H9 (cell line): ENCODE measurements at regions not wholly inside any gene's neighbourhood (a gene's known extent, or its start where the extent isn't known, plus 50 kb on each side); places are given as distances from the start of the nearest gene placed in this dataset.

Experiments used
- DNase-seq: peaks from one replicate; pipeline ENCODE4 v3.0.0-alpha.2; 2017
- H2AFZ ChIP-seq: one replicate; pipeline ENCODE4 v1.6.1; 2013; ENCODE audit warnings: mild to moderate bottlenecking, low read length, control low read depth, moderate library complexity
- H2AK5ac ChIP-seq: 2 replicates; pipeline ENCODE4 v1.6.1; 2013; ENCODE audit warnings: low read length, control low read depth, mixed read lengths; ENCODE audit not compliant: insufficient read length
- H2BK120ac ChIP-seq: one replicate; pipeline ENCODE4 v1.6.1; 2013; ENCODE audit warnings: low read depth, mild to moderate bottlenecking, low read length, control low read depth, inconsistent platforms; ENCODE audit not compliant: poor library complexity, severe bottlenecking
- H2BK12ac ChIP-seq: 2 replicates; pipeline ENCODE4 v1.6.1; 2013; ENCODE audit warnings: low read length, control low read depth, mixed read lengths, low read depth; ENCODE audit not compliant: insufficient read length
- H2BK15ac ChIP-seq: 2 replicates; pipeline ENCODE4 v1.6.1; 2013; ENCODE audit warnings: low read depth, low read length, control low read depth
- H2BK20ac ChIP-seq: one replicate; pipeline ENCODE4 v1.6.1; 2013; ENCODE audit warnings: low read depth, mild to moderate bottlenecking, low read length, control low read depth, inconsistent platforms; ENCODE audit not compliant: poor library complexity, severe bottlenecking
- H2BK5ac ChIP-seq: 2 replicates; pipeline ENCODE4 v1.6.1; 2013; ENCODE audit warnings: low read length, control low read depth, mixed read lengths; ENCODE audit not compliant: insufficient read length
- H3K14ac ChIP-seq: 2 replicates; pipeline ENCODE4 v1.6.1; 2013; ENCODE audit warnings: low read length, control low read depth; ENCODE audit not compliant: insufficient read depth
- H3K18ac ChIP-seq: 2 replicates; pipeline ENCODE4 v1.6.1; 2013; ENCODE audit warnings: low read depth, mild to moderate bottlenecking, mixed read lengths, low read length, control low read depth; ENCODE audit not compliant: insufficient read length
- H3K23ac ChIP-seq: 2 replicates; pipeline ENCODE4 v1.6.1; 2013; ENCODE audit warnings: low read length, control low read depth, mixed read lengths, low read depth; ENCODE audit not compliant: insufficient read length
- H3K23me2 ChIP-seq: 2 replicates; pipeline ENCODE4 v1.6.1; 2013; ENCODE audit warnings: low read depth, mild to moderate bottlenecking, mixed read lengths, low read length, control low read depth; ENCODE audit not compliant: insufficient read length, poor library complexity, severe bottlenecking
- H3K27ac ChIP-seq: 2 replicates; pipeline ENCODE4 v1.5.1; 2013; ENCODE audit warnings: low read length, control low read depth, mixed read lengths, low read depth; ENCODE audit not compliant: insufficient read length
- H3K27me3 ChIP-seq: 2 replicates; pipeline ENCODE4 v1.6.1; 2013; ENCODE audit warnings: low read length, control low read depth, inconsistent platforms; ENCODE audit not compliant: insufficient read depth
- H3K4ac ChIP-seq: 2 replicates; pipeline ENCODE4 v1.6.1; 2013; ENCODE audit warnings: low read depth, mild to moderate bottlenecking, control low read depth, inconsistent platforms, low read length, moderate library complexity
- H3K4me1 ChIP-seq: 2 replicates; pipeline ENCODE4 v1.6.1; 2013; ENCODE audit warnings: low read length, control low read depth, inconsistent platforms; ENCODE audit not compliant: insufficient read depth
- H3K4me2 ChIP-seq: 2 replicates; pipeline ENCODE4 v1.6.1; 2013; ENCODE audit warnings: low read length, control low read depth, mixed read lengths; ENCODE audit not compliant: insufficient read length, insufficient read depth
- H3K56ac ChIP-seq: 2 replicates; pipeline ENCODE4 v1.6.1; 2013; ENCODE audit warnings: low read depth, mild to moderate bottlenecking, mixed read lengths, low read length, control low read depth; ENCODE audit not compliant: insufficient read length
- H3K79me1 ChIP-seq: 2 replicates; pipeline ENCODE4 v1.6.1; 2013; ENCODE audit warnings: low read depth, mild to moderate bottlenecking, moderate library complexity, low read length, control low read depth, inconsistent platforms; ENCODE audit not compliant: insufficient read depth, poor library complexity, severe bottlenecking
- H3K79me2 ChIP-seq: 2 replicates; pipeline ENCODE4 v1.6.1; 2013; ENCODE audit warnings: low read length, control low read depth, inconsistent platforms; ENCODE audit not compliant: insufficient read depth
- H3K9ac ChIP-seq: 2 replicates; pipeline ENCODE4 v1.6.1; 2013; ENCODE audit warnings: low read length, control low read depth, mixed read lengths; ENCODE audit not compliant: insufficient read length; ENCODE audit errors: extremely low read depth
- H3K9me3 ChIP-seq: one replicate; pipeline ENCODE4 v1.6.1; 2013; ENCODE audit warnings: low read depth, low read length, inconsistent platforms; ENCODE audit not compliant: control insufficient read depth
- H3T11ph ChIP-seq: one replicate; pipeline ENCODE4 v1.6.1; 2013; ENCODE audit warnings: mild to moderate bottlenecking, low read length, control low read depth, inconsistent platforms
- H4K20me1 ChIP-seq: one replicate; pipeline ENCODE4 v1.6.1; 2013; ENCODE audit not compliant: control insufficient read depth, insufficient read length, insufficient read depth
- H4K5ac ChIP-seq: 2 replicates; pipeline ENCODE4 v1.6.1; 2013; ENCODE audit warnings: low read depth, mild to moderate bottlenecking, mixed read lengths, low read length, control low read depth; ENCODE audit not compliant: insufficient read length
- H4K8ac ChIP-seq: replicated peaks from 2 replicates; pipeline ENCODE4 v1.6.1; 2013; ENCODE audit warnings: low read length, control low read depth, mixed read lengths, low read depth; ENCODE audit not compliant: insufficient read length
- H4K91ac ChIP-seq: 2 replicates; pipeline ENCODE4 v1.6.1; 2013; ENCODE audit warnings: low read depth, mild to moderate bottlenecking, moderate library complexity, mixed read lengths, low read length, control low read depth; ENCODE audit not compliant: insufficient read length
- H3K27ac Mint-ChIP-seq, 3 experiments: 2 replicates in 2 of 3; 3 replicates in 1 of 3; pipeline ENCODE4 v1.8.0; 2020 to 2021; ENCODE audit warnings: mixed read lengths in 3 of 3, mild to moderate bottlenecking in 1 of 3, moderate library complexity in 1 of 3
- H3K27me3 Mint-ChIP-seq: 2 replicates; pipeline ENCODE4 v1.8.0; 2021; ENCODE audit warnings: low read depth, mild to moderate bottlenecking, moderate library complexity, mixed read lengths
- H3K36me3 Mint-ChIP-seq, 3 experiments: 2 replicates in 2 of 3; 3 replicates in 1 of 3; pipeline ENCODE4 v1.8.0; 2020 to 2021; ENCODE audit warnings: low read depth in 3 of 3, mixed read lengths in 3 of 3; ENCODE audit not compliant: insufficient read depth in 1 of 3
- H3K4me1 Mint-ChIP-seq, 2 experiments: 2 replicates each; pipeline ENCODE4 v1.8.0; 2020; ENCODE audit warnings: mixed read lengths in 2 of 2
- H3K4me3 Mint-ChIP-seq, 2 experiments: 2 replicates in 1 of 2; 3 replicates in 1 of 2; pipeline ENCODE4 v1.8.0; 2020 to 2021; ENCODE audit warnings: mild to moderate bottlenecking in 2 of 2, mixed read lengths in 2 of 2, moderate library complexity in 1 of 2
- H3K9me3 Mint-ChIP-seq, 2 experiments: 2 replicates in 1 of 2; 3 replicates in 1 of 2; pipeline ENCODE4 v1.8.0; 2020; ENCODE audit warnings: mild to moderate bottlenecking in 2 of 2, mixed read lengths in 2 of 2, moderate library complexity in 1 of 2
- CTCF ChIP-seq: fragments of 200-600 bp; sonication (generic); conservative IDR thresholded peaks from 3 replicates; pipeline ENCODE4 v1.8.0; 2021; ENCODE audit warnings: antibody characterized with exemption, mild to moderate bottlenecking
- WGBS: extraction: QIAGEN DNeasy Blood & Tissue Kit; methylation state at CpG from one replicate; pipeline ENCODE4 v1.1.7; 2013; ENCODE audit warnings: missing lambda C conversion rate, low lambda C conversion rate, mixed read lengths; ENCODE audit not compliant: insufficient read length; ENCODE audit errors: extremely low coverage; 5-methylcytosine and 5-hydroxymethylcytosine counted together

GRCh38 chr10:128693493-128694131 lies 567.4 kb upstream of the MKI67 start:
- H2BK15ac ChIP-seq, result no peak overlapping the region; the same call in 1 of the 2 replicates
- no peaks in the 10 kb centered on the region for H3K36me3 Mint-ChIP-seq
- no CpG with 5 or more reads among the region's 11 CpGs for WGBS
- H2BK5ac ChIP-seq, result no peak overlapping the region
- no peak overlapping the region for H2BK12ac ChIP-seq
- H3K4me1 ChIP-seq, result peaks cover 7% of the 10 kb centered on the region; the same call in 1 of the 2 replicates
- no peak overlapping the region for H4K5ac ChIP-seq
- no peak overlapping the region for H3K4ac ChIP-seq
- DNase-seq, result no peak
- no peak for TF ChIP-seq CTCF
- H3K14ac ChIP-seq, result no peak overlapping the region
- H3K27ac ChIP-seq, result no peak overlapping the region
- H2AFZ ChIP-seq, result no peak overlapping the region
- no peak overlapping the region for H3K27ac Mint-ChIP-seq
- H4K91ac ChIP-seq, result no peak overlapping the region
- no peaks in the 10 kb centered on the region for H4K20me1 ChIP-seq
- no peak overlapping the region for H2AK5ac ChIP-seq
- H3K27me3 Mint-ChIP-seq, result peaks cover 3% of the 10 kb centered on the region
- no peaks in the 10 kb centered on the region for H3K9me3 Mint-ChIP-seq
- H3K27me3 ChIP-seq, result no peaks in the 10 kb centered on the region
- no peaks in the 10 kb centered on the region for H3K9me3 ChIP-seq
- no peak overlapping the region for H3K18ac ChIP-seq
- H3K4me2 ChIP-seq, result no peak overlapping the region
- H3T11ph ChIP-seq, result no peak overlapping the region
- H3K4me3 Mint-ChIP-seq, result no peak overlapping the region
- H2BK120ac ChIP-seq, result no peak overlapping the region
- H3K4me1 Mint-ChIP-seq, result peaks cover 44 to 56% of the 10 kb centered on the region in 2 experiments
- no peak overlapping the region for H2BK20ac ChIP-seq
- H3K79me2 ChIP-seq, result no peaks in the 10 kb centered on the region
- H4K8ac ChIP-seq, result no peak overlapping the region
- no peak overlapping the region for H3K23ac ChIP-seq
- H3K9ac ChIP-seq, result no peak overlapping the region
- no peak overlapping the region for H3K56ac ChIP-seq
- H3K23me2 ChIP-seq, result no peaks in the 10 kb centered on the region
- H3K79me1 ChIP-seq, result no peaks in the 10 kb centered on the region
